ENCODE measurements at regions not wholly inside any gene's neighbourhood (a gene's known extent, or its start where the extent isn't known, plus 50 kb on each side); places are given as distances from the start of the nearest gene placed in this dataset.

GRCh38 chr13:44032802-44033201 is 153.1 kb downstream of the LACC1 start:
- TF ChIP-seq, protein P1, sequence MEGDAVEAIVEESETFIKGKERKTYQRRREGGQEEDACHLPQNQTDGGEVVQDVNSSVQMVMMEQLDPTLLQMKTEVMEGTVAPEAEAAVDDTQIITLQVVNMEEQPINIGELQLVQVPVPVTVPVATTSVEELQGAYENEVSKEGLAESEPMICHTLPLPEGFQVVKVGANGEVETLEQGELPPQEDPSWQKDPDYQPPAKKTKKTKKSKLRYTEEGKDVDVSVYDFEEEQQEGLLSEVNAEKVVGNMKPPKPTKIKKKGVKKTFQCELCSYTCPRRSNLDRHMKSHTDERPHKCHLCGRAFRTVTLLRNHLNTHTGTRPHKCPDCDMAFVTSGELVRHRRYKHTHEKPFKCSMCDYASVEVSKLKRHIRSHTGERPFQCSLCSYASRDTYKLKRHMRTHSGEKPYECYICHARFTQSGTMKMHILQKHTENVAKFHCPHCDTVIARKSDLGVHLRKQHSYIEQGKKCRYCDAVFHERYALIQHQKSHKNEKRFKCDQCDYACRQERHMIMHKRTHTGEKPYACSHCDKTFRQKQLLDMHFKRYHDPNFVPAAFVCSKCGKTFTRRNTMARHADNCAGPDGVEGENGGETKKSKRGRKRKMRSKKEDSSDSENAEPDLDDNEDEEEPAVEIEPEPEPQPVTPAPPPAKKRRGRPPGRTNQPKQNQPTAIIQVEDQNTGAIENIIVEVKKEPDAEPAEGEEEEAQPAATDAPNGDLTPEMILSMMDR (IDR thresholded peaks at IDR 0.05) = no peak
- H3K27ac ChIP-seq = no peak overlapping the region
- no peak for ATAC-seq
- no peaks in the 10 kb centered on the region for H3K27me3 ChIP-seq
- no peak overlapping the region for H3K4me3 ChIP-seq
- intact Hi-C loops (cut with DNase I) = no loop called here
- H3K9me3 ChIP-seq = peaks cover 0 to 7% (median 0%) of the 10 kb centered on the region in 11 donors
- H3K4me1 ChIP-seq = no peaks in the 10 kb centered on the region
- no peak for DNase-seq
- H3K36me3 ChIP-seq = no peaks in the 10 kb centered on the region
- WGBS, 2 donors = 81 to 84% methylated on average over 3 of the region's 3 CpGs

DNA sequence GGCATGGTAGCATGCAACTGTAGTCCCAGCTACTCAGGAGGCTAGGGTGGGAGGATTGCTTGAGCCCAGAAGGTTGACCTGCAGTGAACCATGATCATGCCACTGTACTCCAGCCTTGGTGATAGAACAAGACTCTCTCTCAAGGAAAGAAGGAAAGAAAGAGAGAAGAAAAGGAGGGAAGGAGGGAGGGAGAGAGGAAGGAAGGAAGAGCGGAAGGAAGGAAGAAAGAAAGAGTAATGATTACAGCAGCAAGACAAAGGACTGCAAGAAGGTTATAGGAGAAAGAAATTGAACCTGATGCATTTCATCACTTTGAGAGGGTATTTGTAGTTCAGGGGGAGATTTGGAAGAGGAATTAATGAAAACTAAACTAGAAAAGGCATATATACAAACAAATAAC is 155.7 kb downstream of the LACC1 start:
- Histone ChIP-seq H3K27ac (no peak overlapping the region), H3K9me3 (peaks cover 0 to 7% (median 0%) of the 10 kb centered on the region in 11 donors), H3K4me1 (no peaks in the 10 kb centered on the region), H3K4me3 (no peak overlapping the region), H3K27me3 (no peaks in the 10 kb centered on the region), H3K36me3 (no peaks in the 10 kb centered on the region)
- WGBS, 2 donors = 93 to 96% methylated on average over 1 of the region's 1 CpG
- ATAC-seq (no peak), DNase-seq (no peak)
- TF ChIP-seq, protein P1 (IDR thresholded peaks at IDR 0.05) = no peak
- intact Hi-C loops (cut with DNase I) = no loop called here

GRCh38 chr13:44040070-44040817 is 160.5 kb downstream of the LACC1 start:
- H3K4me3 ChIP-seq = no peak overlapping the region
- H3K27ac ChIP-seq = no peak overlapping the region
- ATAC-seq (no peak), DNase-seq (no peak)
- no peaks in the 10 kb centered on the region for H3K27me3 ChIP-seq
- H3K4me1 ChIP-seq = no peaks in the 10 kb centered on the region
- TF ChIP-seq, protein P1 (IDR thresholded peaks at IDR 0.05) = no peak
- intact Hi-C loops (cut with DNase I) = loop anchor here in 2 of 10 donors (10.0 kb wide), 2 partner anchors 125 to 415 kb away; no protein-coding TSS in a partner anchor
- 87 to 92% methylated on average over 1 of the region's 1 CpG for WGBS, 2 donors
- peaks cover 0 to 4% (median 0%) of the 10 kb centered on the region in 11 donors for H3K9me3 ChIP-seq
- H3K36me3 ChIP-seq = no peaks in the 10 kb centered on the region

- Histone ChIP-seq H3K4me3 (no peak overlapping the region), H3K27me3 (no peaks in the 10 kb centered on the region), H3K27ac (no peak overlapping the region), H3K36me3 (no peaks in the 10 kb centered on the region), H3K4me1 (no peaks in the 10 kb centered on the region), H3K9me3 (no peaks in the 10 kb centered on the region)
- no peak for DNase-seq
- TF ChIP-seq, protein P1 (IDR thresholded peaks at IDR 0.05) = no peak
- no peak for ATAC-seq
- intact Hi-C loops (cut with DNase I) = loop anchor here in 2 of 10 donors (10.0 kb wide), 2 partner anchors 126 to 414 kb away; no protein-coding TSS in a partner anchor
Measured at GRCh38 chr13:44040818-44041100, 161.1 kb downstream of the LACC1 start.
